Heart left ventricle (tissue), 16 donors: ENCODE measurements at regions not wholly inside any gene's neighbourhood (a gene's known extent, or its start where the extent isn't known, plus 50 kb on each side); places are given as distances from the start of the nearest gene placed in this dataset.

Experiments used
- ATAC-seq, 4 donors: fragments of 200-7000 bp; cut with Tn5 transposase; one replicate each; pipeline ENCODE4 v1.9.1; 2020 to 2022; ENCODE audit warnings: moderate library complexity in 4 of 4, mild to moderate bottlenecking in 3 of 4, moderate number of reproducible peaks in 1 of 4
- DNase-seq, 5 donors: peaks; one replicate each; pipeline ENCODE4 v3.0.0-alpha.2; 2020
- H3K27ac ChIP-seq, 12 donors: fragments of 200-600 bp; sonication (generic) in 4 of 12; one replicate each; pipeline versions ENCODE4 v1.5.0 to v1.8.0; 2016 to 2022; ENCODE audit warnings: mild to moderate bottlenecking in 2 of 12
- H3K27me3 ChIP-seq, 9 donors: fragments of 200-600 bp; sonication (generic) in 2 of 9; one replicate each; pipeline versions ENCODE4 v1.5.1 to v1.8.0; 2016 to 2022; ENCODE audit warnings: mild to moderate bottlenecking in 3 of 9
- H3K36me3 ChIP-seq, 9 donors: fragments of 200-600 bp; sonication (generic) in 2 of 9; one replicate each; pipeline versions ENCODE4 v1.5.0 to v1.8.0; 2018 to 2022; ENCODE audit warnings: mild to moderate bottlenecking in 2 of 9
- H3K4me1 ChIP-seq, 12 donors: fragments of 200-600 bp; sonication (generic) in 4 of 12; one replicate each; pipeline versions ENCODE4 v1.5.0 to v1.8.0; 2016 to 2022; ENCODE audit warnings: mild to moderate bottlenecking in 3 of 12
- H3K4me3 ChIP-seq, 12 donors: fragments of 200-600 bp; sonication (generic) in 4 of 12; one replicate each; pipeline versions ENCODE4 v1.5.0 to v1.8.0; 2017 to 2022; ENCODE audit warnings: mild to moderate bottlenecking in 9 of 12, moderate library complexity in 4 of 12
- H3K9me3 ChIP-seq, 12 donors: fragments of 200-600 bp; sonication (generic) in 4 of 12; one replicate each; pipeline versions ENCODE4 v1.5.0 to v1.8.0; 2016 to 2022; ENCODE audit warnings: mild to moderate bottlenecking in 1 of 12
- POLR2A ChIP-seq, 2 donors: fragments of 450-650 bp; IDR thresholded peaks; one replicate each; pipeline ENCODE4 v1.6.1; 2017; ENCODE audit warnings: antibody characterized with exemption in 2 of 2, mild to moderate bottlenecking in 2 of 2, moderate library complexity in 2 of 2
- WGBS, 4 donors: extraction: QIAGEN DNeasy Blood & Tissue Kit in 2 of 4; methylation state at CpG; one replicate each; pipeline versions ENCODE4 v1.1.5 to v1.1.7; 2013 to 2018; 5-methylcytosine and 5-hydroxymethylcytosine counted together
- intact Hi-C, 10 donors: fragments of 100-400 bp; cut with DNase I; formaldehyde crosslinking; loops; one replicate each; pipeline versions ENCODE4 v1.11.1 to v1.14.2; 2022
- TF ChIP-seq, protein P1 (sequence below), 12 donors: fragments of 200-600 bp; sonication (generic) in 4 of 12; IDR thresholded peaks; one replicate each; pipeline versions ENCODE4 v1.5.0 to v1.8.0; 2018 to 2022; ENCODE audit warnings: antibody characterized with exemption in 12 of 12, mild to moderate bottlenecking in 5 of 12
- donor health status: ischemic (EF 13 %, LVEDD 7.1; RV severe dilation, severe dysfunction).
- donor health status: healthy with polysubstance abuse.
- donor health status: DM: no; HTN: yes; CAD: no.
- donor health status: DM: no; HTN: no; CAD: no.
- donor health status: ischemic (EF 25% LVEDD 6.9; RV normal size, moderate dysfunction).
- donor health status: ischemic (EF 25% LVEDD 5.7; RV mildly dilated, moderate dysfunction).
- donor health status: healthy.
- donor health status: DM: yes; HTN: yes; CAD: no.
- donor health status: ischemic (EF 35%, LVEDD 5.7; RV mildly dilated, moderate dysfunction).
- donor health status: nonischemic (EF 11% LVEDD 7.7; RV severe dilation, severe dysfunction).
- donor health status: DM: yes; HTN: yes; CAD: no.
- donor health status: PGD.
- donor health status: ischemic (EF 29% LVEDD 5.4; RV normal size, mild dysfunction).
- donor health status: nonischemic (EF 23%, LVEDD 6.1; RV moderate dilation, normal function).

DNA sequence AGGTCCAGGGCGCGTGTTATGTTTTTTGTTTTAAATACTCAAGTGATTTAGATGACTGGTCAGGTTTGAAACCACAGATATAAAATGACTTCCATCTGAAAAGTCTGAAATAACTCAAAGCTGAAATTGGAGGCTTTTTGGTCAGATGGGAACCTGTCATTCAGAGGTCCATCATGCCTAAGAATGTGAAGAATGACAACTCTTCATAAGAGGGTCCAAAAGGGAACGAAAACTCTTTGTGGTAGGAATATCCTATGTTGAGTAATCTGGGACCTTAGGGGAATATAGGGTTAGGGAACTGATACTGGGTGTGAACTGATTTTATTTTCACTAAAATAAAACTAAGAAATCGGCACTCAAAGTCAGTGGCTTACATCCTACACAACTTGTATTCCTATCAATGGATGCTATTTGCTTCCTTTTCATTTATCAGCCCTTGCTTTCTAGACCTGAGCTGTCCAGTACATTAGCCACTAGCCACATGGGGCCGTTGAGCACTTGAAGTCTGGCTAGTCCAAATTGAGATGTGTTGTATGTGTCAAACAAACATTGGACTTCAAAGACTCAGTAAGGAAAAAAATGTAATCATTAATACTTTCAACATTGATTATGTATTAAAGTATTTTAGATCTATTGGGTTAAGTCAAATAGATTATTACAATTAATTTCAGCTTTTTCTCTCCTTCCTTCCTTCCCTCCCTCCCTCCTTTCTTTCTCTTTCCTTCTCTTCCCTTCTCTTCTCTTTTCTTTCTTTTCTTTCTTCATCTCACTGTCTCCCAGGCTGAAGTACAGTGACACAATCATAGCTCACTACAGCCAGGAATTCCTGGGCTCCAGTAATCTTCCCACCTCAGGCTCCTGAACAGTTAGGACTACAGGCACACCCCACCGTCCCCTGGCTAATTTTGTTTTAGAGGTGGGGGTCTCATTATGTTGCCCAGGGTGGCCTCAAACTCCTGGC is 56.5 kb upstream of the KDM7A start:
- peak overlapping the region in 1 of 12 donors; percentile 84 for H3K27ac ChIP-seq
- TF ChIP-seq POLR2A (IDR thresholded peaks at IDR 0.05), result no peak
- TF ChIP-seq, protein P1, sequence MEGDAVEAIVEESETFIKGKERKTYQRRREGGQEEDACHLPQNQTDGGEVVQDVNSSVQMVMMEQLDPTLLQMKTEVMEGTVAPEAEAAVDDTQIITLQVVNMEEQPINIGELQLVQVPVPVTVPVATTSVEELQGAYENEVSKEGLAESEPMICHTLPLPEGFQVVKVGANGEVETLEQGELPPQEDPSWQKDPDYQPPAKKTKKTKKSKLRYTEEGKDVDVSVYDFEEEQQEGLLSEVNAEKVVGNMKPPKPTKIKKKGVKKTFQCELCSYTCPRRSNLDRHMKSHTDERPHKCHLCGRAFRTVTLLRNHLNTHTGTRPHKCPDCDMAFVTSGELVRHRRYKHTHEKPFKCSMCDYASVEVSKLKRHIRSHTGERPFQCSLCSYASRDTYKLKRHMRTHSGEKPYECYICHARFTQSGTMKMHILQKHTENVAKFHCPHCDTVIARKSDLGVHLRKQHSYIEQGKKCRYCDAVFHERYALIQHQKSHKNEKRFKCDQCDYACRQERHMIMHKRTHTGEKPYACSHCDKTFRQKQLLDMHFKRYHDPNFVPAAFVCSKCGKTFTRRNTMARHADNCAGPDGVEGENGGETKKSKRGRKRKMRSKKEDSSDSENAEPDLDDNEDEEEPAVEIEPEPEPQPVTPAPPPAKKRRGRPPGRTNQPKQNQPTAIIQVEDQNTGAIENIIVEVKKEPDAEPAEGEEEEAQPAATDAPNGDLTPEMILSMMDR (IDR thresholded peaks at IDR 0.05), result no peak
- no peak for ATAC-seq
- no peaks in the 10 kb centered on the region for H3K9me3 ChIP-seq
- peaks cover 0 to 41% (median 10%) of the 10 kb centered on the region in 12 donors for H3K4me1 ChIP-seq
- no peak for DNase-seq
- intact Hi-C loops, result loop anchor here in 4 of 10 donors (5.0 to 10.0 kb wide), 3 partner anchors 56 to 72 kb away; partner anchors contain the start of gene KDM7A (in 2 of the 4)
- peaks cover 0 to 7% (median 0%) of the 10 kb centered on the region in 9 donors for H3K27me3 ChIP-seq
- H3K36me3 ChIP-seq, result no peaks in the 10 kb centered on the region
- no peak overlapping the region for H3K4me3 ChIP-seq
- WGBS, 4 donors, result 81 to 82% (median 82%) methylated on average over 6 of the region's 6 CpGs

DNA sequence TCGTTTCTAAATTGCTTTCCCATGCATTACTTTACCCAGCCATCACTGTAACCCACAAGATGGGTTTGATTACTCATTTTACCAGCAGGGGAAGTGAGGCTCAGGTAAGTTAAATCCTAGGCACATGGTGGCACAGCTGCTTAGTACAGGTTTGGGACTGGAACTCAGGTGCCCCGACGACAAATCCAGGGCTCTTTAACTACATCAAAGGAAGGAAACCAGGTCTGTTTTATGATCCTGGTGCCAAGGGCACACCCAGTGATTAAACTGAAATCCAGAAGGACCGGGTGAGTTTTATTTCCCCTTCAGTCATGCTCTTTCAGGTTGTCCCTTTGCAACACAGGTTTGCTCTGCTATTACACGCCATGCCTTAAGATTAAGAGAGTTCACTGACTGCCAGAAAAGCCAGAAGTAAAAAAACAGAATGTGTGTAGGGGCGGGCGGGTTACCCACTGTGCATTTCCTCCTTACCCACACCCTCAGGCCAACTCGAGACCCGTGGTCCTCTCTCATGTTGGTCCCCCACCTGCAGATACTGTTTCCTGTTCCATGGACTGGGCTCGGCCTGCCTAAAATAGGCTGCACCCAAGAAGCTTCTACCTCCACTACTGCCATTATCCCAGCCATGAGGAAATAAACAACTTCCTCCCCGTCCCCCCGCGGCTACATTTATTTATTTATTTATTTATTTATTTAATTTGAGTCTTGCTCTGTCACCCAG is 55.1 kb upstream of the KDM7A start:
- Histone ChIP-seq H3K36me3 (no peaks in the 10 kb centered on the region), H3K27me3 (peaks cover 0 to 7% (median 0%) of the 10 kb centered on the region in 9 donors), H3K4me3 (peak overlapping the region in 10 of 12 donors; percentile 16 to 68 (median 56)), H3K27ac (peak overlapping the region in 6 of 12 donors; percentile 10 to 84 (median 32)), H3K9me3 (no peaks in the 10 kb centered on the region), H3K4me1 (peaks cover 0 to 41% (median 10%) of the 10 kb centered on the region in 12 donors)
- intact Hi-C loops, result loop anchor here in 4 of 10 donors (2.0 to 10.0 kb wide), 4 partner anchors 55 to 73 kb away; partner anchors contain the start of gene KDM7A (in 3 of the 4)
- DNase-seq (no peak), ATAC-seq (peak in 2 of 4 donors; percentile 4 to 6)
- 44 to 49% (median 46%) methylated on average over 13 of the region's 13 CpGs for WGBS, 4 donors
- no peak for TF ChIP-seq POLR2A (IDR thresholded peaks at IDR 0.05)
- TF ChIP-seq, protein P1 (IDR thresholded peaks at IDR 0.05), result no peak

DNA sequence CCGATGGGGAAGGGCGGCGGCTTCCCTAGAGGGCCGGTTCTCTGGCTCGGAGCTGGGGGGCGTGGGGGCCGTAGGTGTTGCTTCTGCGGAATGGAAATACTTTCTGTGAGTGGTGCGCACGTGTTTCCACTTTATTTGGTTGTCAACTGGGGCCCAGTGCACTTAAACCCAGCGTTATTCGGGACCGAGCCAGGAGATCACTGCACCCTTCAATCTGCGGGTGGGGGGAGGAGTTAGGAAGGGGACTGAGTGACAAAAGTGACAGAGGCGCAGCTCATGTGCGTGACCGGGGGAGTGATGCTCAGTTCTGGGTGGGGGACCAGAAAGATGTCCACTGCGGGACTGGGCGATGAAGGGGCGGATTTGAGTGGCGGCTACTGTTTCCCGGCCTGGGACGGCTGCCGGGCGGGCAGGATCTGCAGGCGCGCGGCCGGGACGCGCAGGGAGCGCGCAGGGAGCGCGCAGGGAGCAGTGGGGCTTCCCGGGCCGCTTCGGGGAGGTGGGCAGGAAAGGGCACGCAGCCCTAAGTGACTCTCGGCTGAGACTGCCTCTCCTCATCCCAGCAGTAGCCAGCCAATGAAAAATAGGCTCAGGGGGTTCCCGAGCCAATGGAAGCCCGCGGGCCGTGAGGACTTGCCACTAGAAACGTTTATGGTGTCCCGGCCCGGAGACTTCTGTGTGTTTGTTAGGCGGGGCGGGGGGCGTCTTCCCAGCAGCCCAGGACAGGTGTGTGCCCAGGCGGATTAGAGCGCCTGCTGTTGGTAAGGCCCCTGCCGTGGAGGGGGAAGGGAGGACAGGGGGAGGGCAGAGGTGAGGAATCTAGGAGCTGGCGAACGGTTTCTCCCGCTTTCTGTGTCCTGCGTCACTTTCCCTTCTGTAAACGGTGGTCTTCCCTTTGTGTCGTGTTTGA is 54.3 kb upstream of the KDM7A start:
- no peak for TF ChIP-seq POLR2A (IDR thresholded peaks at IDR 0.05)
- TF ChIP-seq, protein P1 (IDR thresholded peaks at IDR 0.05), result no peak
- H3K4me1 ChIP-seq, result peaks cover 0 to 41% (median 10%) of the 10 kb centered on the region in 12 donors
- intact Hi-C loops, result loop anchor here in 4 of 10 donors (2.0 to 10.0 kb wide), 4 partner anchors 54 to 74 kb away; partner anchors contain the start of gene KDM7A (in 3 of the 4)
- no peaks in the 10 kb centered on the region for H3K36me3 ChIP-seq
- H3K27ac ChIP-seq, result peak overlapping the region in 9 of 12 donors; percentile 10 to 84 (median 47)
- WGBS, 4 donors, result 3 to 17% (median 4%) methylated on average over 12 to 59 of the region's 59 CpGs
- no peaks in the 10 kb centered on the region for H3K9me3 ChIP-seq
- peak in 4 of 5 donors; percentile 34 to 64 (median 56) for DNase-seq
- peak overlapping the region; percentile 16 to 68 (median 54) for H3K4me3 ChIP-seq
- ATAC-seq, result peak; percentile 19 to 80 (median 72)
- H3K27me3 ChIP-seq, result peaks cover 0 to 7% (median 0%) of the 10 kb centered on the region in 9 donors
